ENCODE measurements at regions not wholly inside any gene's neighbourhood (a gene's known extent, or its start where the extent isn't known, plus 50 kb on each side); places are given as distances from the start of the nearest gene placed in this dataset.
A peak's percentile ranks its signal among the peaks of the same experiment; 100 is the strongest.

DNA sequence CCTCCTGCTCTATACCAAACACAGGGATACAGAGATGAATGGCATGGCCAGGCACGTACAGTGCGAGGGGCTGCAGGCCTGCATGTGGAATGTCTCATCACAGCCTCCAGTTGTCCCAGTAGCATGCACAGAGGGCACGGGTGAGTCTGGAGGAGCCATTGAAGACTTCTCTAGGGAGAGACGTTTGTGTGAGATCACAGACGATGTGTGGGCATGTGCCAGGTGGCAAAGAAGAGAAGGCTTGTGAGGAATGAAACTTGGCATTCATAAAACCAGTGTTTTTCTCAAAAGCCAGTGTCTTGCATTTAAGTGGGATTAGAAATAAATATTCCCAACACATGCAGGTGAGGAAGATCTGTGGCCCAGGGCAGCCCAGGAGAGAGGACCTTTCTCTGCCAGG is 119.1 kb upstream of the UBE3A start:
- no peak for DNase-seq

DNA sequence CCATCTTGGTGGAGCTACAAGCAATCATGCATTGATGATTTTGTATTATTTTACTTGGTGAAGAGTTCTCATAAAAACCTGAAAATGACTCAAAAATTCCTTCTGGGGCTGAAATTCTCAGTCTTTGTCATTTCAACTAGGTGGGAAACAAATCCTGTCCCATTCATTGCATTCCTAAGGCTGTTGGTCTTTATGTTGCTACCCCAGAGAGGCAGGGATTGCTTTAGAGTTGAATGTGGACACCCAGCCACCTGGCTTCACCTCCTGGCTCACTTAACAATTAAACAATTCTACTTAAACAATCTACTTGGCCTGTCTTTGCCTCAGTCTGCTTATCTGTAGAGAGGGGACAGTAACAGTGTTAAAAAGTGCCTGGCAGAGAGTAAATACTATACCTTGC is 117.3 kb upstream of the UBE3A start:
- DNase-seq: no peak

DNA sequence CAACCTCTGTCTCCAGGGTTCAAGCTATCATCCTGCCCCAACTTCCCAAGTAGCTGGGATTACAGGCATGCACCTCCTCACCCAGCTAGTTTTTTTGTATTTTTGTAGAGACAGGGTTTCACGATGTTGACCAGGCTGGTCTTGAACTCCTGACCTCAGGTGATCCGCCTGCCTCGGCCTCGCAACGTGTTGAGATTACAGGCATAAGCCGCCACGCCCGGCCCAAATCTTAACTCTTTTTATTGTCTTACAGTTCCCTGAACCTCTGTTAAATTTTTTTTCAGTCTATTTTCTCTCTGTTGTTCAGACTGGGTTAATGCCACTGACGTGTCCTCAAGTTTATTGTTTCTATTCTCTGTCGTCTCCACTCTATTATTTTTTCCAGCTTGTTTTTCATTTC is 115.8 kb upstream of the UBE3A start:
- no peak for DNase-seq

DNA sequence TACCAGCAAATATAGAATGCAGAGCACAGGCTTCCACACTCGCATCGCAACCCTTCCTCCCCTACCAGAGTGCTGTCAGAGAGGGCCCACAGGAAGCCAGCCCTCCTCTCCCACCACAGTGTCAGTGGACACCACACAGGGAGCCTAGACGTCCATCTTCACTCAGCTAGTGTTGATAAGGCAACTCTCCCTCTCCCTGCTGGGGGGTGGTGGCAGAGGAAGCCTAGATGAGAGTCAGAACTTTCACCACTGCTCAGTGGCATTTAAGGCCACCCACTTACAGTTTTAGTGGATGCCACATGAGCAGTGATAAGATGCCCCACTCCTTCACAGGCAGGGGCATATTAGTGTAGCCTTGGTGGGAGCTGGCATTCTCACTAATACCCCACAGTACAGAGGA is 109.8 kb upstream of the UBE3A start:
- DNase-seq: no peak

DNA sequence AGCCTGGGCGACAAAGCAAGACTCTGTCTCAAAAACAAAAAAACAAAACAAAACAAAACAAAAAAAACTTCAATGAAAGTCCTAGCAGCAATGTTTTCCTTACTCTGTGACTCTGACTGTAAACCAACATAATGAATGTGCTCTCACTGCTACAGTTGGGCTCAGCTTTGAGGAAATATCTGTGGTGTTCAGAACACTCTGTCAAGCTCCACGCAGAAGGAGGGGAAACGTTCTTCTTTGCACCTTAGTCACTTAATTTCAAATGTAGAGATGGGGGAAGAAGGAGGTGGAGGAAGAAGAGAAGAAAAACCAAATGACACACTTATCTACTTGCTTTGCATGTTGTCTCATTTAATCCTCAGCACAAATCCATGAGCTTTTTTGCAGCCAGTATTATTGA is 107.1 kb upstream of the UBE3A start:
- DNase-seq: no peak

DNA sequence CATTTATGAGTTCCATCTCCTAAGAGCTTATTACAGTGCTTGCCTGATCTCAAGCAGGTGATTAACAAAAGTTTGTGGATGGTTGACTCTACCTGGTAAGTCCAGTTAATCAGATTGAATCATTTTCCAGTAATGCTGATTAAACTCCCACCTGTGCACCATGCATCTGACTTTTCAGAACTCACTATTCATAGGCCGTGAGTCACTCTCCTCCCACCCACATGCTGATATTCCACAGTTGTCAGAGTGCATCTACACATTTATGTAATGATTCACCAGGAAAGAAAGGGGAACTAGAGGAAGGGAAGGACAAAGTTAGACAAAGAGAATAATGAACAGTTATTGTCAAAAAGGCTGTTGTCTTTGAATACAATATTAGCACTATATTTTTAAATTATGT is 106.2 kb upstream of the UBE3A start:
- no peak for DNase-seq

DNA sequence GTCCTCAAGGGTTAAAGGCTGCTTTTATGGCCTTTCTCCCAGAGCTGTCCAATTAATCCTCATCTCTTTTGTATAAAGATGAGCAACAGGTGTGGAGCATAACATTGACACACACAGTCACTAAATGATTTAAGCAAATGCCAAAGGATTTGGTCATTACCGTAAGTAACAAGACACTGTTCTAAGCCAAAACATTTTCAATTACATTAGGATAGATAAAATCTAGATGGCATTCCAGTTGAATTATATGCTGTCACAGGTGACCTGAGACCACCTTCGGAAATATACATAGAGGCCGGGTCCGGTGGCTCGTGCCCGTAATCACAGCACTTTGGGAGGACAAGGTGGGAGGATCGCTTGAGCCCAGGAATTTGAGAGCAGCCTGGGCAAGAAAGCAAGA is 105.3 kb upstream of the UBE3A start:
- DNase-seq: no peak

DNA sequence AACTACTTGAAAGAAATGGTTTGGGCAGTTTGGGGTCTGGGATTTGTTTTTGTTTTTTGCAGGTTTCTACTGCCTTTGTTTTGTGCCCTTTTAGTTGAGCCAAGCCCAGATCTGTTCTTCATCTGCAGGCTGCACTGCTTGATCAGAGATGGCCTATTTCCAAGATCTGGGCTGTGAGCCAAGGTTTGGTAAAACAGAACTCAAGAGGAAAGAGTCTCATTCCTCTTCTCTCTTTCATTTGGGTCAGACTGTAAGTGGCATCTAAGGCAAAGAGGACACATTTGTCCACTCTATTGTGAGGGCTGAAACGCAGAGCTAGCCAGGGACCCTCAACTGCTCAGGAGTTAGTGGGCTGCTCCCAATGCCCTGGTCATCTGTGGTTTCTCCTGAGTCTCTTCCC is 104.4 kb upstream of the UBE3A start:
- DNase-seq: peak; percentile 69

DNA sequence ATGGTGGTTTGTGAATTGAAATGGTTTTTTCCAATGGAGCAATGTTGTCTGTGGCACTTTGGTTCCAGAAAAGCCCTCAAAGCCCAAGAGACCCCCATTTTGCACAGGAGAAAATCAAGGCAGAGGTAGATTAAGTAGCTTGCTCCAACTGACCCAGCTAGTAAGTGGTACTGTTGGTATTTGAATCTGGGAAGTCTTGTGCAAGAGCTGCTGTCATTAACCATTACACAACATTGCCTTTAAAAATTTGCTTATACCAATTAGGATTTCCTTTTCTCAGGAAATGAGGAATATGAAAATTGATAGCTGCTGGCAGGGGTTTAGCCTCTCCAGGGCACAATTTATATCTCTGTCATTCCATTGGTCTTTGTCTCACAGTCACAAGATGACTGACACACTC is 102.4 kb upstream of the UBE3A start:
- DNase-seq: no peak

DNA sequence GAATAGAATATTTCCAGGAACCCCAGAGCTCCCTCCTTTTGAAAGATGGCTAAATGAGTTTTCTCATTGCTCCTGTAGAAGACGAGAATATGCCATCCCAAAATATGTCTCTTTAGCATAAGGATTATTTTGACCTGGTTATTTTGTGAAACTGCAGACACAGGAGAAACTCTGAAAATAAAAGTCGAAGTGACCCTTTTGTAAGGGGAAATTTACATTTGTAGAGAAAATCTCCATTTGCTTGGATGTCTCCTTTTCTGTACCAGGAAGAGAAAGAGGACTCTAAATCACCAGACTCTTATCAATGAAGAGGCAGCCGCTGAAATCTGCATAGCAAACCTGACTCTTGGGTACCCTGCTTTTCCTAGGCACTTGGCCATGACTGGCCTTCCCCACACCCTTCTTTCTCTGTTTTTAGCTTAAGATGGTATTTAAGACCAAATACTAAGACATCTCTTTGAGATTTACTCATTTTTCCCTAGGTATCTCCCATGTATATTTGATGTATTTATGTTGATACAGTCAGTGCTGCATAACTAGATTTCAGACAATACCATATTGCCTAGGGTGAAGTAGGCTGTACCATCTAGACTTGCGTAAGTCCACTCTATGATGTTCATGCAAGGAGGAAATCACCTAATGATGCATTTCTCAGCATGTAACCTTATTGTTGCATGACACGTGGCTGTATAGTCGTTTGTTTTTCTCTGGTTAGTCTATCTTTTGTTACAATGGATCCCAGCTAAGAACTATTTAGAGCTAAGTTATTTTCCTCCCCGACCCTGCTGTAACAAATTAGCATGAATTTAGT is 98.2 kb upstream of the UBE3A start:
- no peak for DNase-seq

DNA sequence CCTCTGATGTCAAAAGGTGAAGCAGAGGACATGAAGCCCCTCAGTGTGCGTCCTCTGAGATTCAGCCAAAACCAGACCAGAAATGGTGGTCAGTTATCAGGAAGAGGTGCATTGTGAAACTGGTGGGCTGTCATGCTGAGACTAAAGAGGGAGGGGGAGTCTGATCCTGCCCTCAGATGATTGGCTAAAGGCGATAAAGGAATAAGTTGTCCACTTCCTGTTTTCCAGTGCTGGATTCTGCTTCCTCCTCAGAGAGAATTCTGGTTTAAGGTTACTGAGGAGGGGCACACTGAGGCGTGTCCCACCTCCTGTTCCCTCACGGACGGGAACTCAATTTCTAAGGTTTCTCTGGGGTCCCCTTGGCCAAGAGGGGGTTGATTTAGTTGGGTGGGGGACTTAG is 97.0 kb upstream of the UBE3A start:
- DNase-seq: no peak

DNA sequence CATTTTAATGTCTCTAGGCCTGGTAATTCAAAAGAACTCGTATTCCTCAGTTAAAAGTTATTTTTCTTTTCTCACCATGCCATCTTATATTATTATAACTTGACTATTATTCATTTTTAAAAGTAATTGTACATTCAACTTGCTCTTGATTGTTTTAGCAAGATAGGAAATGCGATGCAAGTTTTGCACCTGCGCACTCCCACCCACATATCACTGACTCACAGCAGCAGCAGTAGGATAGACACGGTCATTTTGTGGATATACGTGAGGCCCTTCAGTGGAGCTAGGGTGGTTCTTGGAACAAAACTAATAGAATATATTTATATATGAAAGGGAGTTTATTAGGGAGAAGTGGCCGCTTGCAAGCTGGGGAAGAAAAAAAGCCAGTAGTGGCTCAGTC is 95.5 kb upstream of the UBE3A start:
- DNase-seq: no peak

DNA sequence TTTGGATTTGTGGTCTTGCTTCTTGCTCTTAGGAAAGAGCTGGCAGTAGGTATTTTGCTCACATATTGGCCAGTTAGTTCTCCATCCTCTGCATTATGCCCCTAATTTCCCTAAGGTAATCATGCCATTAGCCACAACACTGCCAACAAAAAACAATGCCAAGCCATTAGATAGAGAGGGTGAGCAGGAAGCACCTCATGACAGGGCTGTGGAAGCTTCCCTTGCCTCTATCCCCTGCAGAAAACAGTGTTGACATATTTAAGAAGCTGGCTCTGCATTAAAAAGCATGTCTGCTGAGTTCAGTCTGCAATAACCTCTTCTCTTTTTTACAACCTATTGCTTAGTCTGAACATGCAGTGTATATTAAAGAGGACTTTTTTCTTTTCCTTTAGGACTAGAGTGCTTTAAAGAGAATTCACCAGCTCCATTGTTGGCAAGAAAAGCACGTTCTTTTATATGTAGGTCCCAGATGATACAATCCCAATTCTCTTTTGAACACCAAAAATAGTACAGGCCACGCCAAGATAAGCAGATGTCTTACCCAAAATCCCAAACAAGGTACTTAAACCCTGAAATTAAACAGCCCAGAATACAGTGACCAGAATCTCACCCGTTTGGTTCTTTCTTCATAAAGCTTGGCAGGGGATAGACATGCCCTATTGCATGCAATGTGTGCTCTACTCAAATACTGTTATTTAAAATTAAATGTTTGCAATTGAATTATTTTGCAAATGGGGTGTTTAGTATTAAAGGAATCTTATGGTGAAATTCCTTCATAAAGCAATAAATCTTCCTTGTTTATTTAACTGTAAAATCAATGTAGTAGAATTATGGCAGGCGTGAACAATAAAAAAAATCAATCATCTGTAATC is 93.7 kb upstream of the UBE3A start:
- no peak for DNase-seq

DNA sequence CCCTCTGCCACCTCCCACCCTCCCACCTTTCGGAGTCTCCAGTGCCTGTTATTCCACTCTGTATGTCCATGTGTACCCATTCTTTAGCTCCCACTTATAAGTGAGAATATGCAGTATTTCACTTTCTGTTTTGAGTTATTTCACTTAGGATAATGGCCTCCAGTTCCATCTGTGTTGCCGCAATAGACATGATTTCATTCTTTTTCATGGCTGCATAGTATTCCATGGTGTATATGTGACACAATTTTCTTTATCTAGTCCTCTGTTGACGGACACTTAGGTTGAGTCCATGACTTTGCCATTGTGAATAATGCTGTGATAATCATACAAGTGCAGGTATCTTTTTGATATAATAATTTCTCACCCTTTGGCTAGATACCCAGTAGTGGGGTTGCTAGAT is 91.0 kb upstream of the UBE3A start:
- DNase-seq: no peak

DNA sequence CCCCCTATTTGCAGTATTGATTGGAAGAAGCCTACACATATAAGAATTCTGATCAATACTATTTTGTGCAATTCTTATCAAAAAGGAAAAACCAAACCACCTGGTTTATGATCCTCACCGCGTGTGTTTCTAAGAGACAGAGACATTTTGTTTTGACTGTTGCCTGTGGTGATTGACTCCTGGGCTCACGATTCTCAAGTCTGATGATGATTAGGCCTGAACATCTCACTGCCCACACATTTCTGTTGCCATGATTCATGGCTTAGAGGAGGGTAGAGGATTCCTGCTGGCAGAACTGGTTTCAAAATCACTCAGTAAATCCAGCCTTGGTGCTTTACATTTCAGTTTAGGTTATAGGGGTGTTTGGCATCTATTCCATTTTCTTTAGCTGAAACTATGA is 88.3 kb upstream of the UBE3A start:
- DNase-seq: no peak

DNA sequence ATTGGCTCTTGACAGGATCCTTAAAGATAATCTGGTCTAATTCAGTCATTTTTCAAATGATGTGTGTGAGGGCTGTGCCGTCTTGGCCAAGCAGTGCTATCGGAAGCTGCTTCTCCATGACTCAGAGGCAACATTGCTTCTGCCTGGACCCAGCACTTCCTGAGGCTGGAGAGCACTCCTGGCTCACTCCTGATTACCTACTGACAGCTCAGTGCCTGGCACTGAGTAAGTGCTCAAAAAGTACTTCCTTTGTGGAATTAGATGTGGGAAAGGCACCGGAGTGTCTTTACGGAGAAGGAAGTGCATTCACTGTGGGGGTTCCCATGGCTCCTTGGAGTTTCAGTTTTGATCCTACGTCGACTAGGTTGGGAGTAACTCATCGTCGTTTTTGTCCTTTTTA is 86.9 kb upstream of the UBE3A start:
- DNase-seq: no peak

DNA sequence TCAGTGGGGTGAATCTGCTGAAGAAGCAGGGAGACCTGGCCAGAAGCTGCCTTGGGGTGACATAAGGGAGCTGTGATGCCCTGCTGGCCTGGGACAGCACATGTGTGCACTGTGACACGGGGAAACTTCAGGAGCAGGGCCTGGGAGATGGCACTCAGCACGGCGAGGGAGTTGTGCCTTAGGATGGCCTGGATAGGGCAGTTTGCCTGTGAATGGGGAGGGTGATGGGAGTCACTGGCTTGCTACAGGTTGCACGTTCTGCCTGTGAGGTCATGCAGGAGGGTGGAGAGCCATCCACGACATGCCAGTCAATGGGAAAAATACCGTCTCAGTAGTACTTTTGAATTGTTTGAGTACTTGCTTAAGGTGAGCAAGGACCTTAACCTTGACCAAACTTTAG is 76.8 kb upstream of the UBE3A start:
- DNase-seq: no peak

DNA sequence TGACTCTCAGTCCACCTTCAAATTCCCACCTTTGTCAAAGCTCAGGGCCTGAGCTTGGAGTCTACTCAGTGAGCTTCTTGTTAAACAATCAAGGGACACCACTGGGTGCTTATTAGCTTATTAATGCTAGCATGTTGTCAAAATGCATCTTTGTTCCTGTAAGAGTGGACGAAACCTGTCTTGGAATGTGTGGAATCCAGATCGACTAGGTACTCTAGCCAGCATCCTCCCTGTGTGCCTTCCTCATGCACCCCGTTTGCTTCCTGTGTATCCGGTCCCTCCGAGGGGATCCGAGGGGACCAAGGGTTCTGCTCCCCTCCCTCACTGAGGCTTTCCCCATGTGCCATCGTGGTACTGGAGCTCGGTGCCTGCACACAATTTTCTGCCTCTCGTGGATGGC is 75.7 kb upstream of the UBE3A start:
- DNase-seq: no peak

DNA sequence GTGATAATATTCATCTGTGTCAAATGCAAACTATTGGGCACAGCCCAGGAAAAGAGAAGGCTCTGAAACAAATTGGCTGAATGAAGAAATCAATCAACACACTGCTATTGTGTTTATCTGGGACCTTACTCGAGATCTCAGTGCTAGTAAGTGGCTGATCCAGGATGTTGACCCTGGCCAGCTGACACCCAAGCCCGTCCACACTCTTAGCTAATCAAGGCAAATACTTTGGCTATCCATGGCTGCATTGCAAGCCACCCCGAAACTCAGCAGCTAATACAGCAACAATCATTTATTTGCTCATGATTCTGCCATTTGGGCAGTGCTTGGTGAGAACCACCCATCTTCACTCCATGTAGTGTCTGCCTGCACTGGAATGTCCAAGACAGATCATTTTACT is 74.1 kb upstream of the UBE3A start:
- DNase-seq: no peak

DNA sequence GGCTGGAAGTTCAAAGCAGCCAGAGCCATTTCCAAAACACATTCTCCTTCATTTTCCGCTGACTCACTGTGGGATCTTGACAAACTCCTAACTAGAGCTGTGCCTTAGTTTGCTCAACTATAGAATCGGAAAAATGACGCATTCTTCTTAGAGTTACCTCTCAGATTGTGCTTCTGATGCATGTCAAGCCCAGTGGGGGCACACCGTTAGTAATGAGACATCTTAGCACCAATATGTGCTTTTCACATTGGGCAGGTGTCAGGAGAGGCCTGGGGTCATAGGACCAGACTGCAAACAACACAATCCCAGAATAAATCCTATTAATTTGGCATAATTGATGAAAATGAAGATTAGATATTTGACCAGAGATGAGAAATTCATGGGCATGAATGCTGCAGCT is 71.3 kb upstream of the UBE3A start:
- no peak for DNase-seq

DNA sequence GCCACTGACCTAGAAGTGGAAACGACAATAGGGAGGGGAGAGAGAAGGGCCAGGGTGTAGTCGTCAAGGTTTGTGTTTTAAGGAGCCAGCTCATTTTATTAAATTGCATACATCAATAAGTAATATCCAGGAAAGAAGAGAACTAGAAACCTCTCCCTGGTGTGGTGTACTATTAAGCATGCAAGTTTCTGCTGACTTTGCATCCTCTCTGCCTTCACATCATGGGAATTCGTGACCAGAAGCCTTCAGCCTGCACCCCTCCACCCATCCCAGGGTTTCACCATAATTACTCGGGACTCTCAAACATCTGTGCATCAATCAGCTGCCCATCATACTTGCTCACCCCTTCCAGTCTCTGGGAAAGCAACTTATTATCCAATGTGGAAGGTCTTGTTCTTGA is 70.9 kb upstream of the UBE3A start:
- no peak for DNase-seq

DNA sequence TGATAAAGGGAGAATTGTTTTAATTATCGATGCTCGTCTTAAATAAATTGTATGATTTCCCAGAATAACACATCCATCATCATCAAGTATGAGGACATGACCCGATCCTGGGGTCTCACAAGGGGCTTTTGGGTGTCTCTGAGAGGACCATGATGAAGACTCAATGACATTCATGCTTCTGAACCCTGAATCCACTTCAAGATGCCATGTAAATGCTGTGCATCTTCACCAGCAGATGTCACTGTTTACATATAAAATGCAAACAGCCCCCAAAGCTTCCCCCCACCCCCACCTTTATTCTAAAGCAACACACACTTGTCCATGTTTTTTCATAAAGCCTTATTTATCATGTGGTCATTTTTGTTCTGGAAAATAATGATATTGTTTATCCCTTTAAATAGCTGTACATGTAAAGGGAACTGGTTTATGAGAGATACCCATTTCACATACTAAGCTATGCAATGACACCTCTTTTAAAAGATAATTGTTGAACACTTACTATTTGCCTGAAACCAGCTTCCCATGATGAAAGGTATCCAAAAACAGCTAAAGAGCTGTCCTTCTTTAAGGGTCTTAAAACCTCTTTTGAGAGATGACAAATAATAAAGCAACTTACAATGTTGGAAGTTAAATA is 69.7 kb upstream of the UBE3A start:
- DNase-seq: no peak

DNA sequence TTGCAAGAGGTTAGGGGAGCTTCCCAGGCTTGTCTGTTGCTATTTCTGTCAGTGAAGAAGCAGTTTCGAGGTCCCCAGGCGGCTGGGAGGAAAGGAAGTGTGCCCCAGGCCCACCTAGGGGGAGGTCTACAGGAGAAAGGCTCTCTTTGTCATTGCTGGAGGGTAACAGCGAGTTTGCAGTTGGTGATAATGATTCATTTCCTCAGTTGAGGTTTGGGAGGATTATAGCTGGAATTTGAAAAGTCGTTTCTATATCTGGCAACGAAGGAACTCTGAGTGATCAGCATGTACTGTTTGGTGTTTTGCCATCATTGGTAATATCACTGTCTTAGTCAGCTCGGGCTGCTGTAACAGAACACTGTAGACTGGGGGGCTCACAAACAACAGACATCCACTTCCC is 65.5 kb upstream of the UBE3A start:
- DNase-seq: no peak

DNA sequence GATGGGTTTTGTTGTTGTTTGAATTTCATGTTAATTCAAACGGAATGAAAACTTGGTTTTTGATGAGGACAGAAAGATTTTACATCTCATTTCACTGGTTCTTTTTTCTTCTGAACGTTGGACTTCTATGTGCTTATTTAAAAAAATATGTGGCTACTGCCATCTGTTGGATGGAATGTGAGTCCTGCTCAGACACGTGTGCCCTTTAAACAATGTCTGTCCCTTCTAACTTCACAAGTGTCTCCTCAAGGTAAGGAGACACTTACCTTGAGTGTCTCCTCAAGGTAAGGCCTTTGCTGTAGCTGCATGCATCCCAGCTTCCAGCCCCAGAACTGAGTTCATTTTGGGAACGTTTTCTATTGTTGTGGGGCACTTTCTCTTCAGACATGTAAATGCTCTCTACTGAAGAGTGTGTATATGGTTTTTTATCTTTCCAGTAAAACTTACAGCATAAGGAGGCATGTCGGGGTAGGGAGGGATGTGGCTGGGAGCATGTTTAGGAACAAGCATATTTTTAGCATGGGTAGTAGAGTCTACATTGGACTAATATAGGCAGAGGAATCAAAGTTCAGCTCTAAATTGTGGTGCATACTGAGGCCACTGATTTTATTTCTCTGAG is 63.1 kb upstream of the UBE3A start:
- no peak for DNase-seq
